Neuronal stem cell (in vitro differentiated cells): ENCODE measurements at regions not wholly inside any gene's neighbourhood (a gene's known extent, or its start where the extent isn't known, plus 50 kb on each side); places are given as distances from the start of the nearest gene placed in this dataset.

Experiments
- DNase-seq: peaks from one replicate; pipeline ENCODE4 v3.0.0-alpha.2; 2013; ENCODE audit warnings: low spot score
- H2AFZ ChIP-seq: one replicate; pipeline ENCODE4 v1.6.1; 2013; ENCODE audit warnings: mild to moderate bottlenecking, low read length, inconsistent platforms
- H2AK5ac ChIP-seq: 2 replicates; pipeline ENCODE4 v1.6.1; 2013; ENCODE audit warnings: low read depth, mild to moderate bottlenecking, inconsistent platforms, low read length, moderate library complexity, mixed read lengths
- H2BK120ac ChIP-seq: 2 replicates; pipeline ENCODE4 v1.6.1; 2013; ENCODE audit warnings: low read depth, mild to moderate bottlenecking, inconsistent platforms, low read length, moderate library complexity, mixed read lengths
- H2BK12ac ChIP-seq: one replicate; pipeline ENCODE4 v1.6.1; 2013; ENCODE audit warnings: low read length, inconsistent platforms
- H2BK15ac ChIP-seq: 2 replicates; pipeline ENCODE4 v1.6.1; 2013; ENCODE audit warnings: mild to moderate bottlenecking, low read length, inconsistent platforms, mixed read lengths
- H2BK5ac ChIP-seq: one replicate; pipeline ENCODE4 v1.6.1; 2013; ENCODE audit warnings: inconsistent platforms, mild to moderate bottlenecking, low read length, moderate library complexity
- H3K14ac ChIP-seq: one replicate; pipeline ENCODE4 v1.6.1; 2013; ENCODE audit warnings: low read length, inconsistent platforms
- H3K18ac ChIP-seq: 2 replicates; pipeline ENCODE4 v1.6.1; 2013; ENCODE audit warnings: low read length, inconsistent platforms
- H3K23ac ChIP-seq: 2 replicates; pipeline ENCODE4 v1.6.1; 2013; ENCODE audit warnings: low read depth, mild to moderate bottlenecking, mixed read lengths, low read length, inconsistent platforms; ENCODE audit not compliant: poor library complexity
- H3K27ac ChIP-seq: replicated peaks from 3 replicates; pipeline ENCODE4 v1.5.1; 2013; ENCODE audit warnings: low read length, inconsistent platforms
- H3K27me3 ChIP-seq, 3 experiments: 2 replicates each; pipeline ENCODE4 v1.6.1; 2013; ENCODE audit warnings: low read length in 3 of 3, mild to moderate bottlenecking in 2 of 3, inconsistent platforms in 1 of 3, low read depth in 1 of 3, mixed read lengths in 1 of 3, moderate library complexity in 1 of 3; ENCODE audit not compliant: control insufficient read depth in 3 of 3, insufficient read depth in 3 of 3
- H3K36me3 ChIP-seq, 2 donors: replicated peaks in 1 of 2; 2 replicates each; pipeline ENCODE4 v1.6.1; 2013; ENCODE audit warnings: low read length in 2 of 2; ENCODE audit not compliant: control insufficient read depth in 2 of 2, insufficient read depth in 2 of 2
- H3K4ac ChIP-seq: 2 replicates; pipeline ENCODE4 v1.6.1; 2013; ENCODE audit warnings: inconsistent platforms, mild to moderate bottlenecking, low read length, moderate library complexity
- H3K4me1 ChIP-seq, 2 donors: 1 replicate in 1 of 2; 2 replicates in 1 of 2; pipeline ENCODE4 v1.6.1; 2013; ENCODE audit warnings: low read length in 2 of 2, low read depth in 1 of 2; ENCODE audit not compliant: control insufficient read depth in 2 of 2, insufficient read depth in 1 of 2
- H3K4me2 ChIP-seq: one replicate; pipeline ENCODE4 v1.6.1; 2013; ENCODE audit warnings: mild to moderate bottlenecking, low read length, inconsistent platforms; ENCODE audit not compliant: insufficient read depth, poor library complexity, severe bottlenecking
- H3K4me3 ChIP-seq, 2 donors: 2 replicates each; pipeline ENCODE4 v1.5.1; 2013; ENCODE audit warnings: low read length in 2 of 2, mild to moderate bottlenecking in 2 of 2, inconsistent platforms in 1 of 2, moderate library complexity in 1 of 2
- H3K79me1 ChIP-seq: one replicate; pipeline ENCODE4 v1.6.1; 2013; ENCODE audit warnings: low read depth, mild to moderate bottlenecking, inconsistent platforms, low read length, moderate library complexity
- H3K9ac ChIP-seq: one replicate; pipeline ENCODE4 v1.6.1; 2013; ENCODE audit warnings: mild to moderate bottlenecking, low read depth, low read length, inconsistent platforms; ENCODE audit not compliant: poor library complexity
- H3K9me3 ChIP-seq, 2 donors: replicated peaks in 1 of 2; 2 replicates each; pipeline versions ENCODE3 to v1.6.1; 2013; ENCODE audit warnings: low read length in 2 of 2, mild to moderate bottlenecking in 2 of 2, inconsistent platforms in 1 of 2, low read depth in 1 of 2, mixed read lengths in 1 of 2, moderate library complexity in 1 of 2; ENCODE audit not compliant: control insufficient read depth in 2 of 2, insufficient read depth in 1 of 2
- H4K8ac ChIP-seq: one replicate; pipeline ENCODE4 v1.6.1; 2013; ENCODE audit warnings: low read depth, mild to moderate bottlenecking, inconsistent platforms, low read length, moderate library complexity
- H4K91ac ChIP-seq: one replicate; pipeline ENCODE4 v1.6.1; 2013; ENCODE audit warnings: low read length, low read depth, mild to moderate bottlenecking, inconsistent platforms; ENCODE audit not compliant: poor library complexity
- WGBS, 2 donors: extraction: QIAGEN DNeasy Blood & Tissue Kit; methylation state at CpG; one replicate each; pipeline ENCODE4 v1.1.7; 2013; ENCODE audit warnings: missing lambda C conversion rate in 2 of 2, mixed read lengths in 1 of 2; ENCODE audit not compliant: insufficient read length in 2 of 2, insufficient replicate concordance in 1 of 2; ENCODE audit errors: extremely low coverage in 2 of 2; 5-methylcytosine and 5-hydroxymethylcytosine counted together

GRCh38 chr2:145273840-145274239, 753.9 kb upstream of the ZEB2 start:
- Histone ChIP-seq H4K91ac (no peak overlapping the region), H2AK5ac (no peak overlapping the region), H3K27ac (no peak overlapping the region), H3K79me1 (no peaks in the 10 kb centered on the region), H4K8ac (no peak overlapping the region), H2BK120ac (no peak overlapping the region), H3K27me3 (no peaks in the 10 kb centered on the region), H2AFZ (no peak overlapping the region), H2BK12ac (no peak overlapping the region), H3K36me3 (no peaks in the 10 kb centered on the region), H2BK5ac (no peak overlapping the region), H3K4me3 (no peak overlapping the region), H3K18ac (no peak overlapping the region), H3K4me1 (no peaks in the 10 kb centered on the region), H3K4ac (no peak overlapping the region), H3K23ac (no peak overlapping the region), H3K14ac (no peak overlapping the region), H2BK15ac (no peak overlapping the region), H3K9ac (no peak overlapping the region), H3K9me3 (no peaks in the 10 kb centered on the region), H3K4me2 (no peak overlapping the region)
- no CpG with 5 or more reads among the region's 1 CpG for WGBS, 2 donors
- DNase-seq: no peak

GRCh38 chr2:145268931-145269330, 749.0 kb upstream of the ZEB2 start:
- Histone ChIP-seq H3K4me1 (no peaks in the 10 kb centered on the region), H3K18ac (no peak overlapping the region), H3K27ac (no peak overlapping the region), H2BK5ac (no peak overlapping the region), H2BK12ac (no peak overlapping the region), H3K27me3 (no peaks in the 10 kb centered on the region), H4K8ac (no peak overlapping the region), H3K9me3 (no peaks in the 10 kb centered on the region), H3K4me2 (no peak overlapping the region), H3K23ac (no peak overlapping the region), H3K9ac (no peak overlapping the region), H2BK15ac (no peak overlapping the region), H3K79me1 (no peaks in the 10 kb centered on the region), H3K4ac (no peak overlapping the region), H3K14ac (no peak overlapping the region), H2BK120ac (no peak overlapping the region), H2AK5ac (no peak overlapping the region), H2AFZ (no peak overlapping the region), H4K91ac (no peak overlapping the region), H3K36me3 (no peaks in the 10 kb centered on the region), H3K4me3 (no peak overlapping the region)
- no peak for DNase-seq
- no CpG with 5 or more reads among the region's 3 CpGs for WGBS, 2 donors

- no peak overlapping the region for H2BK120ac ChIP-seq
Observed at GRCh38 chr2:145267451-145267850, 747.5 kb upstream of the ZEB2 start.

GRCh38 chr2:145265244-145265643, 745.3 kb upstream of the ZEB2 start:
- H2BK120ac ChIP-seq: no peak overlapping the region
- H4K91ac ChIP-seq: no peak overlapping the region
- H3K23ac ChIP-seq: no peak overlapping the region
- no peaks in the 10 kb centered on the region for H3K9me3 ChIP-seq
- H3K27ac ChIP-seq: no peak overlapping the region
- no peak overlapping the region for H2AFZ ChIP-seq
- H3K36me3 ChIP-seq: no peaks in the 10 kb centered on the region
- no peaks in the 10 kb centered on the region for H3K79me1 ChIP-seq
- WGBS, 2 donors: 100% methylated on average over 1 of the region's 6 CpGs; no CpG with 5 or more reads in 1 of the 2 donors
- H4K8ac ChIP-seq: no peak overlapping the region
- H3K18ac ChIP-seq: no peak overlapping the region
- H3K4me2 ChIP-seq: no peak overlapping the region
- H2BK15ac ChIP-seq: no peak overlapping the region
- no peak overlapping the region for H3K14ac ChIP-seq
- H3K27me3 ChIP-seq: no peaks in the 10 kb centered on the region
- no peak overlapping the region for H3K4ac ChIP-seq
- no peak overlapping the region for H2BK12ac ChIP-seq
- no peak overlapping the region for H2AK5ac ChIP-seq
- H3K9ac ChIP-seq: no peak overlapping the region
- no peak overlapping the region for H3K4me3 ChIP-seq
- no peaks in the 10 kb centered on the region for H3K4me1 ChIP-seq
- DNase-seq: no peak
- H2BK5ac ChIP-seq: no peak overlapping the region

More at GRCh38 chr2:145267451-145267850, 747.5 kb upstream of the ZEB2 start:
- H2BK12ac ChIP-seq: no peak overlapping the region
- H3K9me3 ChIP-seq: no peaks in the 10 kb centered on the region
- H3K4me3 ChIP-seq: no peak overlapping the region
- H3K18ac ChIP-seq: no peak overlapping the region
- H3K27me3 ChIP-seq: no peaks in the 10 kb centered on the region
- H3K4me1 ChIP-seq: no peaks in the 10 kb centered on the region
- no peak overlapping the region for H3K4ac ChIP-seq
- H2AFZ ChIP-seq: no peak overlapping the region
- H3K27ac ChIP-seq: no peak overlapping the region
- no peak overlapping the region for H3K9ac ChIP-seq
- no peak for DNase-seq
- no peak overlapping the region for H3K4me2 ChIP-seq
- no peak overlapping the region for H4K91ac ChIP-seq
- no peaks in the 10 kb centered on the region for H3K36me3 ChIP-seq
- no peak overlapping the region for H3K14ac ChIP-seq
- no peaks in the 10 kb centered on the region for H3K79me1 ChIP-seq
- H2AK5ac ChIP-seq: no peak overlapping the region
- H3K23ac ChIP-seq: no peak overlapping the region
- H2BK5ac ChIP-seq: no peak overlapping the region
- no peak overlapping the region for H2BK15ac ChIP-seq
- no peak overlapping the region for H4K8ac ChIP-seq
